ENCODE measurements at regions not wholly inside any gene's neighbourhood (a gene's known extent, or its start where the extent isn't known, plus 50 kb on each side); places are given as distances from the start of the nearest gene placed in this dataset.
"Not testable (repeated sequence)": the region's sequence is repeated elsewhere in the genome, so short reads cannot be mapped to it uniquely, and the experiment has no call there.

DNA sequence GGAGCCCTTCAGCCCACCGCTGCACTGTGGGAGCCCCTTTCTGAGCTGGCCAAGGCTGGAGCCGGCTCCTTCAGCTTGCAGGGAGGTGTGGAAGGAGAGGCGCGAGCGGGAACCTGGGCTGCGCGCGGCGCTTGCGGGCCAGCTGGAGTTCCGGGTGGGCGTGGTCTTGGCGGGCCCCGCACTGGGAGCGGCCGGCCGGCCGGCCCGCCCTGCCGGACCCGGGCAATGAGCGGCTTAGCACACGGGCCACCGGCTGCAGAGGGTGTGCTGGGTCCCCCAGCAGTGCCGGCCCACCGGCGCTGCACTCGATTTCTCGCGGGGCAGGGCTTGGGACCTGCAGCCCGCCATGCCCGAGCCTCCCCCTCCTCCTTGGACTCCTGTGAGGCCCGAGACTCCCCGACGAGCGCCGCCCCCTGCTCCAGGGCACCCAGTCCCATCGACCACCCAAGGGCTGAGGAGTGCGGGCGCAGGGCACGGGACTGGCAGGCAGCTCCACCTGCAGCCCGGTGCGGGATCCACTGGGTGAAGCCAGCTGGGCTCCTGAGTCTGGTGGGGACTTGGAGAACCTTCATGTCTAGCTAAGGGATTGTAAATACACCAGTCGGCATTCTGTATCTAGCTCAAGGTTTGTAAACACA is 886.5 kb downstream of the FSTL5 start:
- TF ChIP-seq JUN (IDR thresholded peaks at IDR 0.05; ENCODE audit: borderline replicate concordance, insufficient read depth, insufficient read length, low read depth); EZH2 (IDR thresholded peaks at IDR 0.05; ENCODE audit: borderline replicate concordance, low read depth, low read length, severe bottlenecking); POLR2A (IDR thresholded peaks at IDR 0.05; ENCODE audit: low read depth, low read length); FOS (IDR thresholded peaks at IDR 0.05; ENCODE audit: borderline replicate concordance, insufficient read depth, low read length); POLR2AphosphoS5 (IDR thresholded peaks at IDR 0.05; ENCODE audit: insufficient read depth, low read depth, low read length); GATA2 (IDR thresholded peaks at IDR 0.05; ENCODE audit: insufficient read depth, insufficient read length, low read depth, low read length); MYC (IDR thresholded peaks at IDR 0.05; ENCODE audit: low read depth, low read length): not testable (repeated sequence)
- TF ChIP-seq, protein P1, sequence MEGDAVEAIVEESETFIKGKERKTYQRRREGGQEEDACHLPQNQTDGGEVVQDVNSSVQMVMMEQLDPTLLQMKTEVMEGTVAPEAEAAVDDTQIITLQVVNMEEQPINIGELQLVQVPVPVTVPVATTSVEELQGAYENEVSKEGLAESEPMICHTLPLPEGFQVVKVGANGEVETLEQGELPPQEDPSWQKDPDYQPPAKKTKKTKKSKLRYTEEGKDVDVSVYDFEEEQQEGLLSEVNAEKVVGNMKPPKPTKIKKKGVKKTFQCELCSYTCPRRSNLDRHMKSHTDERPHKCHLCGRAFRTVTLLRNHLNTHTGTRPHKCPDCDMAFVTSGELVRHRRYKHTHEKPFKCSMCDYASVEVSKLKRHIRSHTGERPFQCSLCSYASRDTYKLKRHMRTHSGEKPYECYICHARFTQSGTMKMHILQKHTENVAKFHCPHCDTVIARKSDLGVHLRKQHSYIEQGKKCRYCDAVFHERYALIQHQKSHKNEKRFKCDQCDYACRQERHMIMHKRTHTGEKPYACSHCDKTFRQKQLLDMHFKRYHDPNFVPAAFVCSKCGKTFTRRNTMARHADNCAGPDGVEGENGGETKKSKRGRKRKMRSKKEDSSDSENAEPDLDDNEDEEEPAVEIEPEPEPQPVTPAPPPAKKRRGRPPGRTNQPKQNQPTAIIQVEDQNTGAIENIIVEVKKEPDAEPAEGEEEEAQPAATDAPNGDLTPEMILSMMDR (IDR thresholded peaks at IDR 0.05; ENCODE audit: extremely low read depth in 1 of 2, insufficient read depth in 1 of 2, low read depth in 1 of 2, low read length in 2 of 2), result not testable (repeated sequence)
- TF ChIP-seq, protein P2, sequence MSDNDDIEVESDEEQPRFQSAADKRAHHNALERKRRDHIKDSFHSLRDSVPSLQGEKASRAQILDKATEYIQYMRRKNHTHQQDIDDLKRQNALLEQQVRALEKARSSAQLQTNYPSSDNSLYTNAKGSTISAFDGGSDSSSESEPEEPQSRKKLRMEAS (IDR thresholded peaks at IDR 0.05; ENCODE audit: insufficient read depth, insufficient read length), result not testable (repeated sequence)

Data from endothelial cell of umbilical vein (primary cell).